Caco-2 (cell line): ENCODE measurements at regions not wholly inside any gene's neighbourhood (a gene's known extent, or its start where the extent isn't known, plus 50 kb on each side); places are given as distances from the start of the nearest gene placed in this dataset.
"Not testable (repeated sequence)": the region's sequence is repeated elsewhere in the genome, so short reads cannot be mapped to it uniquely, and the experiment has no call there.

ENCODE experiments used
- BruUV-seq: library from RNA; stranded (reverse); fragments of 400-500 nt; replicated peaks from 2 replicates; lab custom pipeline; 2021; lab: Mats Ljungman, UMichigan
- CTCF ChIA-PET: fragments of 300-600 bp; sonication (Branson Sonifier 250); formaldehyde crosslinking; loops from one replicate; lab custom pipeline; 2022; ENCODE audit warnings: antibody characterized with exemption; lab: Charles Lee
- POLR2A ChIA-PET: fragments of 300-600 bp; sonication (Branson Sonifier 250); formaldehyde crosslinking; loops from one replicate; lab custom pipeline; 2022; ENCODE audit warnings: antibody characterized with exemption; lab: Charles Lee
- DNase-seq, 2 experiments: peaks; one replicate each; pipeline versions ENCODE4 v3.0.0 to v3.0.0-alpha.2; 2020 to 2022
- H3K27me3 ChIP-seq: replicated peaks from 2 replicates; pipeline ENCODE4 v1.6.0; 2011; ENCODE audit warnings: low read length; ENCODE audit not compliant: control insufficient read depth, insufficient read depth
- H3K36me3 ChIP-seq: 2 replicates; pipeline ENCODE4 v1.5.1; 2011; ENCODE audit warnings: low read length; ENCODE audit not compliant: control insufficient read depth, insufficient read depth
- H3K4me1 ChIP-seq: fragments of 250-450 bp; sonication (Bioruptor Pico); 2 replicates; pipeline ENCODE4 v1.5.1; 2020; ENCODE audit warnings: mild to moderate bottlenecking
- H3K4me3 ChIP-seq: 2 replicates; pipeline ENCODE4 v1.5.1; 2011; ENCODE audit warnings: low read depth, mild to moderate bottlenecking, control low read depth, low read length
- H3K9me3 ChIP-seq: fragments of 250-450 bp; sonication (Bioruptor Pico); 2 replicates; pipeline ENCODE4 v1.5.1; 2020; ENCODE audit warnings: mild to moderate bottlenecking, moderate library complexity
- H3K27ac Mint-ChIP-seq: one replicate; pipeline ENCODE4 v1.8.0; 2022; ENCODE audit warnings: mixed read lengths; ENCODE audit not compliant: unreplicated experiment
- H3K27me3 Mint-ChIP-seq: one replicate; pipeline ENCODE4 v1.8.0; 2022; ENCODE audit warnings: mixed read lengths; ENCODE audit not compliant: insufficient read depth, unreplicated experiment
- H3K36me3 Mint-ChIP-seq: one replicate; pipeline ENCODE4 v1.8.0; 2022; ENCODE audit warnings: mild to moderate bottlenecking, mixed read lengths; ENCODE audit not compliant: insufficient read depth, unreplicated experiment
- H3K4me1 Mint-ChIP-seq: one replicate; pipeline ENCODE4 v1.8.0; 2022; ENCODE audit warnings: low read depth, mixed read lengths; ENCODE audit not compliant: unreplicated experiment
- H3K4me3 Mint-ChIP-seq: one replicate; pipeline ENCODE4 v1.8.0; 2022; ENCODE audit warnings: mild to moderate bottlenecking, moderate library complexity, mixed read lengths; ENCODE audit not compliant: unreplicated experiment
- H3K9me3 Mint-ChIP-seq: one replicate; pipeline ENCODE4 v1.8.0; 2022; ENCODE audit warnings: mixed read lengths; ENCODE audit not compliant: unreplicated experiment
- intact Hi-C: fragments of 100-400 bp; cut with micrococcal nuclease; formaldehyde crosslinking; loops from one replicate; pipeline ENCODE4 v1.10.0; 2022; ENCODE audit not compliant: unreplicated experiment
- TF ChIP-seq, protein P1 (sequence below), 2 experiments: fragments of 200-600 bp in 1 of 2; IDR thresholded peaks; 1 replicate in 1 of 2; 2 replicates in 1 of 2; pipeline versions ENCODE4 v1.5.1 to v1.8.0; 2011 to 2022; ENCODE audit warnings: antibody characterized with exemption in 1 of 2, control low read depth in 1 of 2, inconsistent platforms in 1 of 2, low read depth in 1 of 2, low read length in 1 of 2, mild to moderate bottlenecking in 1 of 2, moderate library complexity in 1 of 2; ENCODE audit not compliant: insufficient read depth in 1 of 2, severe bottlenecking in 1 of 2, unreplicated experiment in 1 of 2

DNA sequence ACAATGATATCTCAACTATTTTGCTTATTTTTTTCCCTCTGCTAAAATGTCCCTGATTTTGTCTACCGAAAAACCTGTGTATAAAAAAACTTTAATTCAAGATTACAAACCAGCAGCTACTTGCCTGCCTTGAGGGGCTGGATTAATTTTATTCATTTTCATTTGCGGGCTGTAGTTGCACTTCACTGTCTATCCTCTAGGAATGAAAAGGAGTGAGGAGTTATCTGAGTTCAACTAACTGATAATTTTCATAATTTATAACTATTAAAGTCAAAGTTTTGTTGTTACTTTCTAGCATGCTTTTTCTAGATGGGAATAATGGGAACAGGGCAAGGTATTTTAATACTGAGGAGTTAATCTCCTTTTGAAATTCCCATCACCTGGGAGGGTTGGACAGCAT is 50.3 kb upstream of the AGTPBP1 start:
- POLR2A ChIA-PET, H3K27me3 Mint-ChIP-seq, H3K9me3 ChIP-seq, BruUV-seq, H3K36me3 Mint-ChIP-seq, H3K4me1 Mint-ChIP-seq, H3K4me3 ChIP-seq, H3K27me3 ChIP-seq, H3K36me3 ChIP-seq, DNase-seq, H3K9me3 Mint-ChIP-seq, H3K4me3 Mint-ChIP-seq, CTCF ChIA-PET, intact Hi-C loops, H3K27ac Mint-ChIP-seq, H3K4me1 ChIP-seq: not testable (repeated sequence)

GRCh38 chr9:85802978-85803695 is 61.4 kb upstream of the AGTPBP1 start:
- DNase-seq, H3K27ac Mint-ChIP-seq, H3K36me3 Mint-ChIP-seq, H3K27me3 Mint-ChIP-seq, BruUV-seq, H3K4me3 ChIP-seq, CTCF ChIA-PET, H3K36me3 ChIP-seq, H3K9me3 ChIP-seq, intact Hi-C loops, H3K4me1 Mint-ChIP-seq, H3K4me3 Mint-ChIP-seq, H3K27me3 ChIP-seq, POLR2A ChIA-PET, H3K9me3 Mint-ChIP-seq, H3K4me1 ChIP-seq: not testable (repeated sequence)

- H3K9me3 Mint-ChIP-seq, H3K4me1 Mint-ChIP-seq, CTCF ChIA-PET, H3K27ac Mint-ChIP-seq, intact Hi-C loops, H3K27me3 Mint-ChIP-seq, H3K27me3 ChIP-seq, H3K9me3 ChIP-seq, BruUV-seq, H3K36me3 ChIP-seq, H3K4me1 ChIP-seq, H3K36me3 Mint-ChIP-seq, POLR2A ChIA-PET: not testable (repeated sequence)
- peak overlapping the region; percentile 72 for H3K4me3 Mint-ChIP-seq
- peak in 1 of 2 experiments; percentile 69 for DNase-seq
- H3K4me3 ChIP-seq: peak overlapping the region; percentile 40
Observed at GRCh38 chr9:85804847-85805133, 63.0 kb upstream of the AGTPBP1 start.

DNA sequence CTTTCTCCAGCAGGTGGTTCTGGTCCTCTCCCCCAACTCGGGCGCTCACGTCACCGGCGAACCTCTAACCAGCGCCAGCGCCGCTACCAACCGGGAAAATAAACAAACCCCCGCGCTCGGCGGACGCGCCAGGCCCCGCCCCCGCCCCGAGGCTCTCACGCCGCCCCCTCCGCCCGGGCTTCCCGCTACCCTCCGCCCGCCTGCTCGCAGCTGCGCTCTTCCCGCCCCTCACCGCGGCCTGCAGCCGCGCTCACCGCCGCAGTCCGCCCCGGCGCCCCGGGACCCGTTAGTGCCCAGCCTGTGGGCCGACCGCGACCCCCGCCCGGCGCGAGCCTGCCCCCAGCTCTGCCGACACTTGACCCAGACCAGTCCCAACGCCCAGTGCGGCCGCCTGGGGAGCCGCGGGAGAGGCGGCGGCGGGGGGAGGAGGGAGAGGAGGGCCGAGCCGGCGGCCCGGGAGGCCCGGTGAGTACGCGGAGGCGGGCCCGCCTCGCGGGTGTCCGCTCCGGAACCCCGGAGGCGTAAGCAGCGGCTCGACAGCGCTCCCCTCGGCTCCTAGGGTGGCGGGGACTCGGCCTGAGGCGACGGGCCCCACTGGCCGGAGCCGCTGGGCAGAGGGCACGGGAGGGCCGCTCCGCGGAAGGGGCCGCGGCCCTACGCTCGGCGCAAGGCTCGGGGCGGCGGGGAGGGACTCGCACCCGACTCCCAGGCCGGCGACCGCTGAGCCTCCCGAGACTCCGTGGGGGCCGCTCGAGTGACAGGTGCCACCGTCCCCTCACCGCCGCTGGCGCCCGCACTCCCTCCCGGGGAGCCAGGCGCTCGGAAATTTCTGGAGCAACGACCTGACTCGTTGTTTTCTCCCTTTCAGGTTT is 63.6 kb upstream of the AGTPBP1 start:
- CTCF ChIA-PET, H3K36me3 ChIP-seq, H3K27me3 Mint-ChIP-seq, H3K9me3 Mint-ChIP-seq, POLR2A ChIA-PET, H3K27me3 ChIP-seq, H3K9me3 ChIP-seq, H3K4me1 ChIP-seq, intact Hi-C loops, H3K36me3 Mint-ChIP-seq, H3K27ac Mint-ChIP-seq, H3K4me1 Mint-ChIP-seq, BruUV-seq: not testable (repeated sequence)
- TF ChIP-seq, protein P1, sequence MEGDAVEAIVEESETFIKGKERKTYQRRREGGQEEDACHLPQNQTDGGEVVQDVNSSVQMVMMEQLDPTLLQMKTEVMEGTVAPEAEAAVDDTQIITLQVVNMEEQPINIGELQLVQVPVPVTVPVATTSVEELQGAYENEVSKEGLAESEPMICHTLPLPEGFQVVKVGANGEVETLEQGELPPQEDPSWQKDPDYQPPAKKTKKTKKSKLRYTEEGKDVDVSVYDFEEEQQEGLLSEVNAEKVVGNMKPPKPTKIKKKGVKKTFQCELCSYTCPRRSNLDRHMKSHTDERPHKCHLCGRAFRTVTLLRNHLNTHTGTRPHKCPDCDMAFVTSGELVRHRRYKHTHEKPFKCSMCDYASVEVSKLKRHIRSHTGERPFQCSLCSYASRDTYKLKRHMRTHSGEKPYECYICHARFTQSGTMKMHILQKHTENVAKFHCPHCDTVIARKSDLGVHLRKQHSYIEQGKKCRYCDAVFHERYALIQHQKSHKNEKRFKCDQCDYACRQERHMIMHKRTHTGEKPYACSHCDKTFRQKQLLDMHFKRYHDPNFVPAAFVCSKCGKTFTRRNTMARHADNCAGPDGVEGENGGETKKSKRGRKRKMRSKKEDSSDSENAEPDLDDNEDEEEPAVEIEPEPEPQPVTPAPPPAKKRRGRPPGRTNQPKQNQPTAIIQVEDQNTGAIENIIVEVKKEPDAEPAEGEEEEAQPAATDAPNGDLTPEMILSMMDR (IDR thresholded peaks at IDR 0.05; ENCODE audit: insufficient read depth in 1 of 2, low read depth in 1 of 2, low read length in 1 of 2, severe bottlenecking in 1 of 2, unreplicated experiment in 1 of 2): peak in 1 of 2 experiments; percentile 2
- H3K4me3 ChIP-seq: peak overlapping the region; percentile 40
- H3K4me3 Mint-ChIP-seq: peak overlapping the region; percentile 82
- DNase-seq: peak; percentile 39 to 50

DNA sequence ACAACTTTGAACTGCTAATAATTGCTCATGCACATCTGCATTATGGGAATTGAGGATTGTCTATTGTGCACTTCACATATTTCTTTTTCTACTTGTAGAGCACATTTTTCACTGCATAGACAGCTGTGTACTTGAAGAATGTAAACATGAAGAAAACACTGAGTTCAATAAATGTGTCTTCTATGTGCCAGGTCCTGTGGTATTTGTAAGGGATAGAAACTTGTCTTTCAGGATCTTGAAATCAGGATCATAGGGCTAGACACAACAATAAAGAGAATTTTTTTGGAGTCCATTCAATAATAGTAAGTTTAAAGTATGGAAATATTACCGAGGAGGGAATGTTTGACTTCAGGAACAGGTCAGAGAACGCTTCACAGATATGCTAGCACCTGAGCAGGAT is 66.6 kb upstream of the AGTPBP1 start:
- POLR2A ChIA-PET, H3K27me3 ChIP-seq, H3K4me1 ChIP-seq, H3K4me1 Mint-ChIP-seq, H3K9me3 Mint-ChIP-seq, H3K27me3 Mint-ChIP-seq, H3K36me3 ChIP-seq, H3K27ac Mint-ChIP-seq, DNase-seq, H3K4me3 Mint-ChIP-seq, H3K36me3 Mint-ChIP-seq, H3K4me3 ChIP-seq, BruUV-seq, H3K9me3 ChIP-seq, CTCF ChIA-PET, intact Hi-C loops: not testable (repeated sequence)

GRCh38 chr9:85813388-85813787 is 71.6 kb upstream of the AGTPBP1 start:
- H3K27me3 ChIP-seq, CTCF ChIA-PET, BruUV-seq, H3K4me1 Mint-ChIP-seq, H3K27ac Mint-ChIP-seq, H3K36me3 Mint-ChIP-seq, H3K4me3 ChIP-seq, POLR2A ChIA-PET, H3K9me3 ChIP-seq, DNase-seq, H3K4me3 Mint-ChIP-seq, H3K4me1 ChIP-seq, H3K9me3 Mint-ChIP-seq, H3K36me3 ChIP-seq, intact Hi-C loops, H3K27me3 Mint-ChIP-seq: not testable (repeated sequence)
